ENCODE measurements at regions not wholly inside any gene's neighbourhood (a gene's known extent, or its start where the extent isn't known, plus 50 kb on each side); places are given as distances from the start of the nearest gene placed in this dataset.

DNA sequence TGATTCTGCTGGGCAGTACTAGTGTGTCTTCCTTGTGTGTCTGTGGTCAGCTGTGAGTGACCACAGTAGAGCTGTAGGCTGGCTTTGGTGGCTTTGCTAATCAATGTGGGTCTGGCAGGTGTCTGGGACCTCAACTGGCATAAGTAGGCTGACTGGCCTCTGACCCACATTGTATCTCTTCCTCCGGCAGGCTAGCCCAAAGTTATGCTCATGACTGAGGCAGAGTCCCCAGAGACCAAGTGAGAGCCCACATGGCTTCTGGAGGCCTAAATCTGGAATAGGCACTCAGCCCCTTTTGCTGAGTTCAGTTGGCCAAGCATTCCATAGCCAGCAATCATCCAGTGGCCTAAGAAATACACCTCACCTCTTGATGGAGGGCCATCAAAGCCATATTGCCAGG is 289.1 kb upstream of the SUCLG2 start:
- H3K9me3 ChIP-seq (ENCODE audit: control insufficient read depth, low read length): no peaks in the 10 kb centered on the region
- no peaks in the 10 kb centered on the region for H3K36me3 Mint-ChIP-seq (ENCODE audit: low read depth)
- H3K27ac Mint-ChIP-seq: no peak overlapping the region
- no peak overlapping the region for H3K9ac ChIP-seq (ENCODE audit: extremely low read depth, low read length, poor library complexity, severe bottlenecking)
- H3K9me3 Mint-ChIP-seq: peaks cover 5% of the 10 kb centered on the region
- H3K27me3 ChIP-seq (ENCODE audit: control insufficient read depth, insufficient read depth, low read length, poor library complexity, severe bottlenecking): no peaks in the 10 kb centered on the region
- peaks cover 10% of the 10 kb centered on the region for H3K4me1 Mint-ChIP-seq
- no peak for TF ChIP-seq CTCF (conservative IDR thresholded peaks at IDR 0.05)
- peaks cover 3% of the 10 kb centered on the region for H3K4me1 ChIP-seq (ENCODE audit: control insufficient read depth, insufficient read depth, low read length)
- H3K4me3 Mint-ChIP-seq: no peak overlapping the region
- WGBS, 2 experiments (ENCODE audit: insufficient coverage in 1 of 2, insufficient read length in 1 of 2): 90 to 92% methylated on average over 1 of the region's 1 CpG
- no peak overlapping the region for H3K27ac ChIP-seq (ENCODE audit: low read depth, low read length)
- H3K36me3 ChIP-seq (ENCODE audit: control insufficient read depth, insufficient read depth, low read length): no peaks in the 10 kb centered on the region
- H3K4me3 ChIP-seq (ENCODE audit: low read length): no peak overlapping the region
- no peak for DNase-seq
- no peaks in the 10 kb centered on the region for H3K27me3 Mint-ChIP-seq (ENCODE audit: insufficient read depth)

DNA sequence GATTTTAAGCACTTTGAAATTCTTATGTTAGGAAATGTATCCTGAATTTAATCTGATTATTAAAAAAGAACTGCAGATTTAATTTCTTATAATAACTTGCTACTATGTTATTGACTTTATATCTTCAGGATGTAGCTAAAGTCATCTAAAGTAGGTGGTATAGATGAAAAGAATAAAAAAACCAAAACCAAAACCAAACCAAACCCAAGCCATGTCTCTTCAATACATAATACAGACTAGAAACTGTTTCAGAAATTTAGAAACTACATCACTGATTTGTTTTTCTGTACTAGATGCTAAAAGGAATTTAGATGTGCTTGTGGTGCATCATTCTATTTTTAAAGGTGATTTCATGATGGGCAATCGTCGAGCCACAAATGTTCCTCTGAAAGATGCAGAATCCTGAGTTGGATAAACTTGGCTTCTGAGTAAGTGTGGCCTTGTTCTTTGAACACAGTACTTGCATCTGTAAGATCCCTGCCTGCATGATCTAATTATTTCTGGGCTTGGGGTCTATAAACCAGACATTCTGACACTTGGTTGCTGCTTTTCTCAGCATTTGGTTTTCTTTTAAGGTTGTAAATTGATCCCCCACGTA is 287.1 kb upstream of the SUCLG2 start:
- peaks cover 5% of the 10 kb centered on the region for H3K9me3 Mint-ChIP-seq
- Histone ChIP-seq H3K4me1 (ENCODE audit: control insufficient read depth, insufficient read depth, low read length) (no peaks in the 10 kb centered on the region), H3K27ac (ENCODE audit: low read depth, low read length) (no peak overlapping the region), H3K9ac (ENCODE audit: extremely low read depth, low read length, poor library complexity, severe bottlenecking) (no peak overlapping the region), H3K36me3 (ENCODE audit: control insufficient read depth, insufficient read depth, low read length) (no peaks in the 10 kb centered on the region), H3K9me3 (ENCODE audit: control insufficient read depth, low read length) (no peaks in the 10 kb centered on the region), H3K27me3 (ENCODE audit: control insufficient read depth, insufficient read depth, low read length, poor library complexity, severe bottlenecking) (no peaks in the 10 kb centered on the region), H3K4me3 (ENCODE audit: low read length) (no peak overlapping the region)
- DNase-seq: no peak
- no peaks in the 10 kb centered on the region for H3K27me3 Mint-ChIP-seq (ENCODE audit: insufficient read depth)
- TF ChIP-seq CTCF (conservative IDR thresholded peaks at IDR 0.05): no peak
- WGBS, 2 experiments (ENCODE audit: insufficient coverage in 1 of 2, insufficient read length in 1 of 2): 89 to 90% methylated on average over 2 to 3 of the region's 3 CpGs
- no peaks in the 10 kb centered on the region for H3K4me1 Mint-ChIP-seq
- H3K27ac Mint-ChIP-seq: no peak overlapping the region
- no peaks in the 10 kb centered on the region for H3K36me3 Mint-ChIP-seq (ENCODE audit: low read depth)
- H3K4me3 Mint-ChIP-seq: no peak overlapping the region

GRCh38 chr3:67940210-67940952 is 286.0 kb upstream of the SUCLG2 start:
- WGBS, 2 experiments (ENCODE audit: insufficient coverage in 1 of 2, insufficient read length in 1 of 2): 62% methylated on average over 1 of the region's 2 CpGs; no CpG with 5 or more reads in 1 of the 2 experiments
- no peak for DNase-seq
- peak; percentile 51 for TF ChIP-seq CTCF (conservative IDR thresholded peaks at IDR 0.05)
- Histone ChIP-seq H3K4me1 (ENCODE audit: control insufficient read depth, insufficient read depth, low read length) (no peaks in the 10 kb centered on the region), H3K27me3 (ENCODE audit: control insufficient read depth, insufficient read depth, low read length, poor library complexity, severe bottlenecking) (no peaks in the 10 kb centered on the region), H3K27ac (ENCODE audit: low read depth, low read length) (no peak overlapping the region), H3K9ac (ENCODE audit: extremely low read depth, low read length, poor library complexity, severe bottlenecking) (no peak overlapping the region), H3K4me3 (ENCODE audit: low read length) (no peak overlapping the region), H3K9me3 (ENCODE audit: control insufficient read depth, low read length) (no peaks in the 10 kb centered on the region), H3K36me3 (ENCODE audit: control insufficient read depth, insufficient read depth, low read length) (no peaks in the 10 kb centered on the region)
- Mint-ChIP-seq H3K4me1 (no peaks in the 10 kb centered on the region), H3K27ac (no peak overlapping the region), H3K36me3 (ENCODE audit: low read depth) (no peaks in the 10 kb centered on the region), H3K9me3 (peaks cover 2% of the 10 kb centered on the region), H3K4me3 (no peak overlapping the region), H3K27me3 (ENCODE audit: insufficient read depth) (no peaks in the 10 kb centered on the region)

All from endodermal cell (in vitro differentiated cells).